ENCODE measurements at regions not wholly inside any gene's neighbourhood (a gene's known extent, or its start where the extent isn't known, plus 50 kb on each side); places are given as distances from the start of the nearest gene placed in this dataset.

- Histone ChIP-seq H2AK5ac (ENCODE audit: insufficient read length, low read length) (no peak overlapping the region), H3K23ac (ENCODE audit: insufficient read length, low read depth, low read length) (no peak overlapping the region), H3K4me2 (ENCODE audit: insufficient read depth, insufficient read length, low read length) (no peak overlapping the region), H2BK120ac (ENCODE audit: low read depth, low read length, poor library complexity, severe bottlenecking) (no peak overlapping the region), H2BK12ac (ENCODE audit: insufficient read length, low read depth, low read length) (no peak overlapping the region), H3K4me1 (ENCODE audit: insufficient read depth, low read length) (no peaks in the 10 kb centered on the region), H4K5ac (ENCODE audit: insufficient read length, low read depth, low read length) (no peak overlapping the region), H3K56ac (ENCODE audit: insufficient read length, low read depth, low read length) (no peak overlapping the region), H2AFZ (ENCODE audit: low read length) (no peak overlapping the region), H4K20me1 (ENCODE audit: control insufficient read depth, insufficient read depth, insufficient read length) (no peaks in the 10 kb centered on the region), H3K14ac (ENCODE audit: insufficient read depth, low read length) (no peak overlapping the region), H2BK5ac (ENCODE audit: insufficient read length, low read length) (no peak overlapping the region), H3K9ac (ENCODE audit: extremely low read depth, insufficient read length, low read length) (no peak overlapping the region), H3K4ac (ENCODE audit: low read depth, low read length) (no peak overlapping the region), H2BK20ac (ENCODE audit: low read depth, low read length, poor library complexity, severe bottlenecking) (no peak overlapping the region), H3K79me1 (ENCODE audit: insufficient read depth, low read depth, low read length, poor library complexity, severe bottlenecking) (no peaks in the 10 kb centered on the region), H4K91ac (ENCODE audit: insufficient read length, low read depth, low read length) (no peak overlapping the region), H3K27me3 (ENCODE audit: insufficient read depth, low read length) (no peaks in the 10 kb centered on the region), H3K18ac (ENCODE audit: insufficient read length, low read depth, low read length) (no peak overlapping the region), H3K23me2 (ENCODE audit: insufficient read length, low read depth, low read length, poor library complexity, severe bottlenecking) (no peaks in the 10 kb centered on the region), H3T11ph (ENCODE audit: low read length) (no peak overlapping the region), H3K27ac (ENCODE audit: insufficient read length, low read depth, low read length) (no peak overlapping the region), H2BK15ac (ENCODE audit: low read depth, low read length) (no peak overlapping the region), H4K8ac (replicated peaks; ENCODE audit: insufficient read length, low read depth, low read length) (no peak overlapping the region), H3K79me2 (ENCODE audit: insufficient read depth, low read length) (no peaks in the 10 kb centered on the region), H3K9me3 (ENCODE audit: control insufficient read depth, low read depth, low read length) (no peaks in the 10 kb centered on the region)
- H3K4me3 Mint-ChIP-seq = no peak overlapping the region
- no peaks in the 10 kb centered on the region for H3K9me3 Mint-ChIP-seq
- no peaks in the 10 kb centered on the region for H3K27me3 Mint-ChIP-seq (ENCODE audit: low read depth)
- WGBS (ENCODE audit: extremely low coverage, insufficient read length, low lambda C conversion rate) = no CpG with 5 or more reads among the region's 6 CpGs
- TF ChIP-seq CTCF (conservative IDR thresholded peaks at IDR 0.05) = no peak
- H3K27ac Mint-ChIP-seq = no peak overlapping the region
- no peaks in the 10 kb centered on the region for H3K36me3 Mint-ChIP-seq (ENCODE audit: insufficient read depth in 1 of 3, low read depth in 3 of 3)
- peaks cover 4 to 10% of the 10 kb centered on the region in 2 experiments; a peak in 2 of 4 replicates for H3K4me1 Mint-ChIP-seq
- no peak for DNase-seq
Observed at GRCh38 chr2:150222379-150222778, 265.1 kb downstream of the RND3 start.
